8988T (cell line): ENCODE measurements at regions not wholly inside any gene's neighbourhood (a gene's known extent, or its start where the extent isn't known, plus 50 kb on each side); places are given as distances from the start of the nearest gene placed in this dataset.

Experiments used
- DNase-seq: peaks from one replicate; pipeline ENCODE4 v3.0.0; 2011

DNA sequence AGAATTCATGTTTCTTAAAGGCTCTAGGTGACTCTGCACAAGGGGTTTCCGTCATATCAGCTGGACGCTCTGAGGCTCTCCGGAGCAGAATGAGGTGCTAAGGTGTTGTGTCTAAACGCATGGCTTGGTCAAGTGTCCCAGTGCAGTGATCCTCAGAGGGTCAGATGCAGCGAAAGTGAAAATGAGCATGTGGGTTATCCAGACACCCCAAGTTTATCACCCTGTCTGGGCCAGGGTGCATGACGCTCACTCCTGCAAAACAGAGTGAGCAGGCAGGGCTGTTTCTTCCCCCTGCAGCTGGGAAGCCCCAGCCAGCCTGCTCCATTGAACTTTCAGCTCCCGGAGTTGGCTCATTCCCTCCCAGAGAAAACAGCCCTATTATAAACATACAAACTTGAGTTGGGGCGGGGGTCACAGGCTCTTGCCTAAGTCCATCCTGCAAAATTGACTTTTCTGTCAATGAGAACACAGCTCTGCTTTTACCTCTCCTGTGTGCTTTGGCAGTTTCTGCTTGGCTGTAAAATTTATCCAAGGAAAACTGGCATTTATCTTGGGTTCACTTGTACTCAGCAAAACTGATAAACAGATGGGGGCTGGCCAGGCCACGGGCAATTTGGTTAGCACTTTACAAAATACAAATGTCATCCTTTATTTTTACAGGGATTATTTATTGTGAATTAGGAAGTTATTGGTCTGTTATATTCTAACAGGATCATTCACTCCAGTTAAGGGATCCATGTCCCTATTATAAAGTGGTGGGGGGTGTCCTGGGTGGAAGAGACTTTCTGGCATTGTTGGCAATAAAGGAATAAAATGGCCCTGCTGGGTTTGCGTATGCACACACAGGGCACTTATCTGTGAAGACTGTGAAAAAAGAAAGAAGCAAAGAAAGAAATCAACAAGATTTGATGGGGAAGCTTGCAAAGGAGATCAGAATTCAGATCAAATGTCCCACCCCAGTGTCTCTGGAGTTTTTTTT, 154.9 kb downstream of the FOXA2 start:
- no peak for DNase-seq

DNA sequence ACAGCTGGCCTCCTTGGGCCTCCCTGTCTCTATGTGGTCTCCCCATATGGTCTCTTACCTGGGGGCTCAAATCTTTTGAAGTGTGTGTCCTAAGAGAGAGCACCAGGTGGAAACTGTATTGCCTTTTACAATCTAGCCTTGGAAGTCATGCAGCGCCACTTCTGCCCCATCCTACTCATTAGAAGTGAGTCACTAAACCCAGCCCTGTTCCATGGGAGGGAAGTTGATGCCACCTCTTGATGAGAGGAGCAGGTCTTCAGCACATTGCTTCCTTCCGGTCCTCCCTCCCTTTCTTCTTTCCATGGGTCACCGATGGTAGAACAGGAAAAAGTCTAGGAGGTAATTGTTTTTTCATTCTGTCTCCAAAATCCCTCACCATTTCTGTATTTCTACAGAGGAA, 156.3 kb downstream of the FOXA2 start:
- no peak for DNase-seq

DNA sequence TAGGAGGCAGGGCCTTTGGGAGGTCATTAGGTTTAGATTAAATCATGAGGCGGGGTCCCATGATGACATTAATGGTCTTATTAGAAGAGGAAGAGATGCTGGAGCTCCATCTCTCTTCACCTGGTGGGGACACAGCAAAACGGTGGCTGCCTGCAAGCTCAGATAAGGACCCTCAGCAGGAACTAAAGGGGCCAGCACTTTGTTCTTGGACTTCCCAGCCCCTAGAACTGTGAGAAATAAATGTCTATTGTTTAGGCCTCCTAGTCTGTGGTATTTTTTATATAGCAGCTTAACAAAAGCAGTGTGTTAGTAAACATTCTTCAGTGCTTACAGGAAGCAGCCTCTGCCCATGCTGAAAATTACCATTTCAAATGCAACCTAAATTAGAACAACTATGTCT, 157.6 kb downstream of the FOXA2 start:
- DNase-seq = no peak

DNA sequence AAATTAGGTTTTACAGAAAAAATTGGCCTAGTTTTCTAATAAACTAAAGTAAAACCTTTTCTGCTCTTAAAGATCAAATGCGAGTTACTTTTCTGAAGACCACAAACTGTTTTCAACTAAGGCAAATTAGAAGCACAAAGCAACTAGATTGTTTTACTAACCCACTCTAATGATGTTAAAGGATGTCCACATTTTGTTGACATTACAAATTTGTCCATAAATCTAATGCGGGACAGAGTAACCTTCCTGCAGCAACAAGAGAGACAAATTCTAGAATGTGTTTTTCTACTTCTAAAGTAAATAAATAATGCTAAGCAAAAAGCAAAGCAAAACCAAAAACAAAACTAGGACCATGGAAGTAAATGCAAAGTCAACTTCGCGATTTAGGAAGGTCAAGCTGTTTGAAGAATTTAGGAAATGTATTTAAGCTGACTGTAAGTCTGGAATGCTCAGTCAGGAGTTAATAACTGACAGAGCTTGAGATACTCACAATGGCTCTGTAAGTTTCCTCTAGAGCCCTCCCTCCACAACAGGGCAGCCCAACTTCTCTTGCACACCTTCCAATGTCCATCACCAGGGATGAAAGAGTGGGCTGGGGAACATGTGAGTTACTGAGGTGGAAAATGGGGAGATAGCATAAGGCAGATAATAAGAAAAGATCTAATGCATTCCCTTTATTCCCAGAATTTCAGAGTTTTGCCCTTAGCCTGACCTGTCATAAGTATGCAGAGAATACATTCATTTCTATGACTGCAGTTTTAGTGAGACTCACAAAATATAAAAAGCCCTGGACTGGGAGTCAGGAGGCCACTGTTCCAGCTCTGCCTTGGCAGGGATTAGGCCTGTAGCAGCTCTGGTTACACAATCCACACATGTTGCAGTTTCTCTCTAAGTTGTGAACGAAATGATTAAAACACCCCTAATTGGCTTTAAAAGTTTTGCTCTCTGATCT, 158.8 kb downstream of the FOXA2 start:
- DNase-seq = no peak

DNA sequence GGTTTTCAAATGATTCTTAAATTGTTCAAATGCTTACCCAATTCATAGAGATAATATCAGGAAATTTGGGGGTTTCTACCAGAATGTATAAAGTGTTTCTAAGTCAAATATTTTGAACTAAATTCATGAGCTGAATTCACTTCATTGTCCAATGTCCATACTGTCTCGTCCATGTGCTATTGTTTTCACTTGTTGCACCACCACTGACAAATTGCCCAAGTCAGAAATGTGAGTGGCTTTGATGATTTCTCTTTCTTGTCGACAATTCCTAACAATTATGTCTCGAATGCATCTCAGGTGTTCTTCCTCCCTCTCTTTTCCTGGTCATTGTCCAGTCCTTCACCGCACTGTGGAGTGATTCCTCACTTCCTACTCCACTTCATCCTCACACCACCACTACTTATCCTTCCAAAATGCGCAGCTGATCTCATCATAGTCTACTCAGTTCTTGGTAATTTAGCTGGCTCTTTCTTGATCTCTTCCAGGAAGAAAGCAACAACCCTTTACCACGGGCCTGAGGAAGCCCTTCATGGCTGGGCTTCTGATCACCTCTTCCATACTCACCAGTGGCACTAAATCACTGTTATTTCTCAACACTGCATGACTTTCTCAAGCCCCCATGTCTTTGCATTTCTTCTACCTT, 161.1 kb downstream of the FOXA2 start:
- DNase-seq = no peak

DNA sequence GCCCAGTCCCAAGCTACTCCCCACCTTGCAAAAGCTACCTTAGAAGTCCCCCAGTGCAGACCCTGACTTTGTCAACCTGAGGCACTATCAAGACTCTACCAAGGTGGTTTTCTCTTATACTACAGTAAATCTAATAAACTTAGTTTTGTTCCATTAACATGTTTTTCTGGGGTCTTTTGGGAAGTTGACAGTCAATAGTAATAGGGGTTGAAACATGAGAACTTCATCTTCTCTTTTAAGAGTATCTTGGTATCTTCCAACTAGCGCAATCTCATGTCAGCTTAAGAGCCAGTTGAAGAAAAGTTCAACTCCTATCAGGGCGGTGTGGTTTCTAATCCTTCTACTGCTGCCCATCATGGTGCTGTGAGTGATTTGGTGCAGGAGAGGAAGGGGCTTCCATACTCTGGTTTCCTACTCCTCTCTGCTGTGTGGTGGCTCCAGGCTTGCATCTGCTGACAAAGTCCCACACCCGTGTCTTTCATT, 164.2 kb downstream of the FOXA2 start:
- no peak for DNase-seq

DNA sequence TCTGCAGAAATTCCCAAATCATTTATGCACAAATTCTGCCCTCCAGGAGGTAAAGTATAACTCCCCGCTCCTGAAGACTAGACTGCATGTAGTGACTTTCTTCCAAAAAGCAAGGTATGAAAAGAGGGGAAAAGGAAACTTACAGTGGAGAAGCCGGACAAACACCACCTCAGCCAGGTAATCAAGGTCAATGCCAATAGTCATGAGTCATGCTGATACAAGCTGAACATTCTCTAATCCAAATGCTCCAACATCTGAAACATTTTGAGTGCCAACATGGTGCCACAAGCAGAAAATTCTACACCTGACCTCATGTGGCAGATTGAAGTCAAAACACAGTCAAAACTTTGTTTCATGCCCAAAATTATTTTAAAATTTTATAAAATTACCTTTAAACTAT, 165.6 kb downstream of the FOXA2 start:
- no peak for DNase-seq

DNA sequence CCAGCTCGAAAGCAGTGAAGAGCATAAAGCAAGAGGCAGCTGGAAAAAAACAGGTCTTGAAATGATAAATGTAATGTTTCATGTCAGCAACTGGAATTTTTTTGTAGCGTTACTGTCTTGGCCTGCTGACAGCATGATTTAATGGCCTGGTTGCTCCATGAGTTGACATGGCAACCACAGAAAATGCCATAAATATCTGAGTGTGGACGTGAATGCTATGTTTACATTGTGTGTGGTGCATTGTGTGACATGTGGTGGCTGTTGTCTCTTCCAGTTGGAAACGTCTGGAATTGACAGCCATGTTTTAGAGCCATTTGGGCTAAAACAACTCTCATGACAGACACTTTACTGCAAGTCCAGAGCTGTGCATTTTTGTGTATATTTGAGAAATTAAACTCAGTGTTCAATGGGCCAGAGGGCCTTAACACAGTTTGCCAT, 170.0 kb downstream of the FOXA2 start:
- DNase-seq = no peak

DNA sequence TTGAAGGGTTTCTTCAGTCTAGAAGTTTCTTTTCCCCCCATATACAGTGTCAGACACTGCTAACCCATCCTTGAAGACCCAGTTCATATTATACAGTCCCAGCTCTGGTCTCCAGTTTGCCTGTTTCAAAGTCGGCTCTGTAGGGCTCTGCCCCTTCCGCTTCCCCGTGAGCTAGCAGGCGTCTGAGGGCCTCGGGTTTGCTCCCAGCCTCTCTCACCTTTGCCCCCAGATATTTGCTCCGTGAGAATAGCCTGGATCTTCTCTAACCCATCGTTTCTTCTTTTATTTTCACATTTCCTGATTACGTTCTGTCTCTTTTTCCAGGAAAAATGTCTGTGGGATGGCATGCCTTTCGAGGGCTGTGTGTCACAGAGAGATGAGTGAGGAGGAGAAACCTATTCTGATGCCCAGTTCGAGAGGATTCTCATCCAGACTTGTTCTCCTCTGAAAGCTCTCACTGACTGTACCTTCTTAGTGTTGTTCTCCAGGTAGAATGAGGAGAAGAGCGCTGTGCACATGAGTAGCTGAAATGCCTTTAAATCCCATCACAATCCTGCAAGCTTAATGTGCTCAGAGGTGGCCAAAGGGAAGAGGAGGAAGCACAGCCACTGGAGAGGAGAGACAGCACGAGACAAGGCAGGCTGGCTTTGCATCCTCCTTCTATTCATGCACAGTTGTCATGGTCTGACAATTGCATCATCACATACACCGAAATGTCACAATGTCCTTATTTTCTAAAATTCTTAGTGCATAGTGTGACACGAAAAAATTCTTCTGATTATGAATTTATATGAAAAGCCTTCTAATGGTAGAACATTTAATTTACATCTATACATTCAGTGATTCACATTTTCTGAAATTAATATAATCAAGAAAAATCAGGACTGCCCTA, 171.1 kb downstream of the FOXA2 start:
- DNase-seq = no peak

DNA sequence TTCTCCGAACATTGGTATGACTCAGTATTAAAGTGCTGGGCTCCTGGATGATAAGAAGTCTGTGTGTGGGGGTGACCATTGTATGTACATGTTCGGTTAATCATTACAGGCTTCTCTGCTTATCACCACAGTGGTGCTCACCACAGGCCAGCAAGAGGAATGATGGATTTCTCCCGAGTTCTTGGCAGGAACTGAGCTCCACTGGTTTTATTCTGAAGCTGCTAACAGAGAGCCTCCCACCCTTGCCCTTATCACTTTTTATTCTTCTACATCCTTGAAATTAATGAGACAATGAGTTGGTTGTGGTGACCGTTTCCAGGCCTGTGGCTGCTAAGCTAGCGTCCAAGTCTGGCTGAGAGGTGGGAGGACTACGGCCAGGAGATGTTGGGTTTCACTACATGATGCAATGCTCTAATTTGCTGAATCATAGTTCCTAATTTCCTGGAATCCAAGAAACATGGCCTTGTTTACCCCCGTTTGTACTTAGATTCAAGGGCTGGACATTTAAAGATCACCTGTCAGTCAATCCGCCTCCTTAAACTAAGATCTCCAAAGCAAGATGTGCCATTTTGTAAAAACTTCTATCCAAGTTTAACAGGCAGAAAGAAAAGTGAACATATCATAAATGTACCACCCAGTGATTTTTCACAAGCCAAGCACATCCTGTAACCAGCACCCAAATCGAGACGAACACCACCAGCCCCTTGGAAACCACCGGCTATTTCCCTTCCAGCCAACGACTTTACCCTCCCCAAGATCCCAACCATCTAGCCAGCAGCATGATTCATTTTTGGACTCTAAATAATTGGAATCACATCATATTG, 172.5 kb downstream of the FOXA2 start:
- DNase-seq = no peak

DNA sequence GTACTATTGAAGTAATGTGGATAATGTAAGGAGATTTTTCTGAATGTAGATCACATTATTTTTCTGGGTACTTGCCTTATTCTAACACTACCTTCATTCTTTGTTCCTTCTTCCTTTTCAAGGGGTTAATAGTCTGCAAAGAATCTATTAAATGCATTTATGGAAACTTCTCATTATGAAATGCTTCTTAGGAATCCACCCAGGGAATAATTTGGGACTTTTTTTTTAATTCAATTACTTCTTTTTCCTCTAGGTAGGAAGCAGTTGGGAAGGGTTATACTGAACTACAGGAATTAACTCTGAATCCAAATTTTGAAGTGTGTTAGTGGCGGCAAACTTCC, 173.1 kb downstream of the FOXA2 start:
- no peak for DNase-seq

DNA sequence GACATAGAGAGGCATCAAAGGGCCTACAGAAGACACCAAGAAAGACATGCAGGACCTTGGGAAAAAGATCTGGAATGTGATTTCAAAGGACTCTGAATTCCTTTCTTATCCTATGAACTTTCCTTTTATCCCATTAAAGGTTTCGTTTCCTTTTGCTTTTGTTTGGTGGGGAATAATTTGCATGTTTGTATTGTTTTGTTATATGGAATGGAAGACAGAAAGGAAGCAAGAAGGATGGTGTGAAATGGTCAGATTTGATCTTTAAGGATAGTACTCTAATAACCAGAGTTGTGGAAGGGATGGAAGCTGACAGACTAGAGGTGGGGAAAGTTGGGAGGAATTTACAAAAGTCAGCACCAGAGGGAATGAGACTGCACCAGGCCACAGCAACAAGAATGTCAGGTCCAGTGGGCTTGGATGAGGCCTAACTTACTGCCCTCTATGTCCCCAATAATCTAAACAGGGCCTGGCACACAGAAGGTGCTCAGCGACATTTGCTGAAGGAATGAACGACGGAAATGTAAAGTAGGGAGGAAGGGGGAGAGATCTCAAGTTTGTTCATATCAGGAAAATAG, 173.7 kb downstream of the FOXA2 start:
- DNase-seq = no peak

DNA sequence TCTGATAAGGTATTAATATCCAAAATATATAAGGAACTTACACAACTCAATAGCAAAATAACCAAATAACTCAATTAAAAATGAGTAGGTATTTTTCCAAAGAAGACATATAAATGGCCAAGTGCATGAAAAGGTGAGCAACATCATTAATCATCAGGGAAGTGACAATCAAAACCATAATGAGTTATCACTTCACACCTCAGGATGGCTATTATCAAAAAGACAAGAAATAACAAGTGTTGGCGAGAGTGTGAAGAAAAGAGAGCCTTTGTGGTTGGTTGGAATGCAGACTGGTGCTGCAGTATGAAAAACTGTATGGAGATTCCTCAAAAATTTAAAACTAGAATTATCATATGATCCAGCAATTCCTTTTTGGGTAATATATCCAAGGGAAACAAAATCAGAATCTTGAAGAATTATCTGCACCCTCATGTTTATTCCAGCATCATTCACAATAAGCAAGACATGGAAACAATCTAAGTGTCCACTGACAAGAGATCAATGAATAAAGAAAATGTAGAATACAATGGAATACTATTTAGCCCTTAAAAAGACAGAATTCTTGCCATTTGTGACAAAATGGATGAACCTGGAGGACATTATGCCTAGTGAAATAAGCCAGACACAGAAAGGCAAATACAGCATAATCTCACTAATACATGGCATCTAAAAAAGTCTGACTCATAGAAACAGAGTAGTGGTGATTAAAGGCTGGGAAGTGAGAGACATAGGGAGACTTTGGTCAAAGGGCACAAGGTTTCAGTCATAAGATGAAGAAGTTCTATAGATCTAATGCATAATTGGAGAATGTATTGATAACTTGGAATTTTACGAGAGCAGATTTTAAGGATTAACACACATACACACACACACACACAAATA, 175.6 kb downstream of the FOXA2 start:
- no peak for DNase-seq

DNA sequence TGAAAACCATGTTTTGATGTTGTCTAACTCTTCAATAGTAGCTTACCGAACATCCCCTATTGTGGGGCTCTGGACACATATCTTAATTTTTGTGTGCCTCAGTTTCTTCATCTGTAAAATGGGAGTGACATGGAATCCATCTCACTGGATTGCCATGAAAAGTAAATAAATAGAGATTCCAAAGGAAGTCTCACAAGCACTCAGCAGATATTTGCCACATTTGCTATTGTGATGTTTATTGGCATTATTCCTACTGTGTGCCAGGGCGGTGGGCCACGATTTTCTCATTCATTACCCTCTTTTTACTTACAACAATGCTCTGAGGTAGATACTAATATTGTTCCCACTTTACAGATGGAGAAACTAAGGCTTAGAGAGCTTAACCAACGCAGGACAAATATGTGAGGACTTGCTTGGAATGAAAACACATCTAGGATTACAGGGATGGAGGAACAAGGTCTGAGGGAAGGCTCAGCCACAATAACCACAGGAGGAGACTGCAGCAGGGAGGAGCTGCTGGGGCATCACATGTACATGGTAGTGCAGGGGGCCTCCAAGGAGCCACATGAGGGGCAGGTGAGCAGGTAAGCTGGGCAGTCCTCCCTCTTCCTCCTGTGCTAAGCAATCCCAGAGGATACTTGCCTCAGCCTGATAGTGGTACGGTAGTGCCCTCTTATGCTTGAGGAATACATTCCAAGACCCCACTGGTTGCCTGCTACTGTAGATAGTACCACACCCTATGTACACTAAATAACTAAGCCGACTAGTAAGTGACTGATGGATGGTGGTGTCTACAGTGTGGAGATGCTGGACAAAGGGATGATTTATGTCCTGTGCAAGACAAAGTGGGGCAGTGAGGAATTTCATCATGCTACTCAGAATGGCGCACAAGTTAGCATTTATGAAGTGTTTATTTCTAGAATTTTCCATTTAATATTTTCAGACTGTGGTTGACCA, 176.9 kb downstream of the FOXA2 start:
- DNase-seq = no peak

DNA sequence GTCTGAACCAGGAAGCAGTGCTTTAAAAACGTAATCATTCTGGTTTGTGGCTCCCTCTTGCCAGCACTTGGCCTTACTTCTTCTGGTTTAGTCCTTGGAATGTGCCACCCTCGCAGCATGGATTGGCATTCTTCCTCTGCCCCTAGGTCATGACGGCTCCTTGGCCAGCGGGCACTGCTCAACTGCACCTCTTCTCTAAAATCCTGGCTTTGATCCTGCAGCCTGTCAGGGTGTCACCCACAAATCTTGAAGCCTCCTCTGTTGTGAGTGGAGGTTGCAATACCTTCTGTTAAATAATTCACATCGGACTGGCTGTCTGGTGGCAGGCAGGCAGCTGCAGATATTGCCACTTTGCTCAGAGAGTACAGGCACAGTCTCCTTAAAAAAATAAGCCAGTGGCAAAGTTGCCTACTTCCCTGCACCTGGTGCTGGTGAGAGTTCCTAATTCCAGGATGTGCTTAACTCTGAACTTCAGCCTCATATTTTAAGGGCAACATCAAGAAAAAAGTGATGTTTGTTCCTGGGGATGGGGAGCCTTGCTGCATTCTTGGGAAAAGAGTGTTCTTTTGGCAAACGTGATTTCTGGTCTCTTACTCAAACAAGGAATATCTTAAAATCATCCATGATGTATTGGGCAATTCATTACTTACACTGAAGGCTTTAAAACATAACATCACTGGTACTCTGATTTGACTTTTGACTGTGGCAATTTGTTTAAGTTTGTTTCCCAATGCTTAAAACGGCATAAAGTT, 179.8 kb downstream of the FOXA2 start:
- DNase-seq = no peak

DNA sequence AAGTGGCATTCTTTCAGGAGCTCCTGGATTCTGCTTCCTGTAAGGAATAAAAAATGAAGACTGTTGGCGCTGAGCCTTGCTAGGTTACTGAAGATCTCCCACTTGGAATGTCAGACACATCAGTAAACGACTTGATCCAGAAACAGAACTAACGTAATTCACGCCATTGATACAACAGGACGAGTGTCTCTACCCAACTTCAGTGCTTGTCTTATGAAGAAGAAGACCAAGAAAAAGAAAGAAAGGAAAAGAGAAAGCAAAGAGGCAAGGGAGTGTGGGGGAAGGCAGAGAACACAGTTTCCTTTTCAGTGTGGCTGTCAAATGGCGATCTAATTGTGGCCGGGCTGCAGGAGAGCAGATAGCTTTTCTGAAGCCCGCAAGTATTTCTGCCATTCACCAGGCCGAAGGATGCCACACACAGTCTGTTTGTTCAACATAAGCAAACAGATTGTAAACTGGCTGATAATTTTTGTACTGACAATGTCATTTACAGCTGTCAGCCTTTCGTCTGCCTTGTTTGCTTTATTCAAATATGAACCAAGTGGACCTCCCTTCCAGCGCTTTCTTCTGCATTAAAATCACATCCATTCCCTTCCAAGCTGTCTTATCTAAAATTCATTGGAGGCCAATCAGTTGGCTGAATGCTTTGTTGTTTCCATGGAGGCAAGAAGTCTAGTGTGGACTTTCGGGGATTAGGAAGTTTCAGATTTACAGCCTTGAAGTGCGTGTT, 180.6 kb downstream of the FOXA2 start:
- no peak for DNase-seq
